HL-60 (cell line): ENCODE measurements at regions not wholly inside any gene's neighbourhood (a gene's known extent, or its start where the extent isn't known, plus 50 kb on each side); places are given as distances from the start of the nearest gene placed in this dataset.

Source experiments
- CTCF ChIP-seq: IDR thresholded peaks from one replicate; pipeline ENCODE4 v1.5.1; 2011; ENCODE audit warnings: low read length, control low read depth, inconsistent platforms; ENCODE audit not compliant: insufficient read depth
- POLR2AphosphoS5 ChIP-seq: IDR thresholded peaks from 2 replicates; pipeline ENCODE4 v1.6.1; 2012; ENCODE audit warnings: low read depth
- REST ChIP-seq: IDR thresholded peaks from 2 replicates; pipeline ENCODE4 v1.6.1; 2012; ENCODE audit warnings: low read depth; ENCODE audit not compliant: insufficient replicate concordance

DNA sequence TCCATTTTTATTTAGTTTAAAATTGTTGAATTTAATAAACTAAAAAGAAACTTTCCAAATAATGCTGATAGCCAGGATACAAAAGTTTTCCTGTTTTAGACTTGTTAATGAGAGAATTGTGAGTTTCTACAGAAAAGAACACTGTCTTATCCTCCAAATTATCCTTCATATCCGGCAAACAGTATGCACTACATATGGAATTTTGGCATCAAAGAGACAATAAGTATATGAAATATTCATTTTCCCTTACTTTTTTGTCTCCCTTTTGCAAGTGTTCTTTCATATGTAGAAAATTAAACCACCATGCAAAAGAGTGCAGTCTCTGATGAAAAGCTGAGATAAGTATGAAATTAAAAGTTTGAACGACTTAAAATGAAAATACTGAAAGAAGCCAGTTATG lies 159.4 kb downstream of the UBE2E3 start:
- TF ChIP-seq POLR2AphosphoS5 (no peak), CTCF (no peak), REST (no peak)
